Mesothelial cell of epicardium (in vitro differentiated cells): ENCODE measurements at regions not wholly inside any gene's neighbourhood (a gene's known extent, or its start where the extent isn't known, plus 50 kb on each side); places are given as distances from the start of the nearest gene placed in this dataset.

Source experiments
- DNase-seq, 2 experiments: peaks; one replicate each; pipeline ENCODE4 v3.0.0; 2021; ENCODE audit warnings: low spot score in 2 of 2; ENCODE audit not compliant: unreplicated experiment in 2 of 2
- H3K27ac Mint-ChIP-seq: 2 replicates; pipeline ENCODE4 v1.8.0; 2021; ENCODE audit warnings: mixed read lengths
- H3K27me3 Mint-ChIP-seq: 2 replicates; pipeline ENCODE4 v1.8.0; 2021; ENCODE audit warnings: low read depth, mixed read lengths
- H3K36me3 Mint-ChIP-seq: 2 replicates; pipeline ENCODE4 v1.8.0; 2021; ENCODE audit warnings: mixed read lengths
- H3K4me1 Mint-ChIP-seq: 2 replicates; pipeline ENCODE4 v1.8.0; 2021; ENCODE audit warnings: mixed read lengths
- H3K4me3 Mint-ChIP-seq: 2 replicates; pipeline ENCODE4 v1.8.0; 2021; ENCODE audit warnings: mild to moderate bottlenecking, moderate library complexity, mixed read lengths
- H3K9me3 Mint-ChIP-seq: 2 replicates; pipeline ENCODE4 v1.8.0; 2021; ENCODE audit warnings: mixed read lengths
- CTCF ChIP-seq: fragments of 200-600 bp; sonication (generic); IDR thresholded peaks from one replicate; pipeline ENCODE4 v1.5.0; 2021; ENCODE audit warnings: antibody characterized with exemption; ENCODE audit not compliant: unreplicated experiment

GRCh38 chr2:126784045-126784444 lies 114.6 kb upstream of the TEX51 start:
- H3K36me3 Mint-ChIP-seq: no peaks in the 10 kb centered on the region
- no peak for TF ChIP-seq CTCF
- no peak overlapping the region for H3K4me3 Mint-ChIP-seq
- DNase-seq: no peak
- no peaks in the 10 kb centered on the region for H3K4me1 Mint-ChIP-seq
- peaks cover 53% of the 10 kb centered on the region for H3K27me3 Mint-ChIP-seq
- H3K27ac Mint-ChIP-seq: no peak overlapping the region
- no peaks in the 10 kb centered on the region for H3K9me3 Mint-ChIP-seq

DNA sequence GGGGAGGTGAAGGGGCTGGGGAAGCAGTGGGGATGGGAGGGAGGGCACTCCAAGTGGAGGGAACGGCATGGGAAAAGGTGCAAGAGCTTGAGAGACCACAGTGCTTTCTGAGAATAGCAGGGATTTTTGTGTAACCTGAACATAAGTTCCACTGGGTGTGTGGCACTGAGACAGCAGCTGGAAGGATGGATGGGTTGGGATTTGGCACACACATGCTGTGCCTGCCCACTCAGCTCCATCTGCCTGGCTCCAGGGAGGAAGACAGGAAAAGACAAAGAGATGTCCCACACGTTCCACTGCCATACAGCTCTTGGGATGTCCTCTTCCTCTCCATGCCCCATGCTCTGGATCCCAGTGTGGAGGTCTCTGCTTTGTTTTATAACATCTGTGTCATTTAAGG lies 114.1 kb upstream of the TEX51 start:
- no peaks in the 10 kb centered on the region for H3K36me3 Mint-ChIP-seq
- H3K4me3 Mint-ChIP-seq: no peak overlapping the region
- no peak for DNase-seq
- H3K27me3 Mint-ChIP-seq: peaks cover 51% of the 10 kb centered on the region
- no peaks in the 10 kb centered on the region for H3K9me3 Mint-ChIP-seq
- TF ChIP-seq CTCF: no peak
- no peak overlapping the region for H3K27ac Mint-ChIP-seq
- H3K4me1 Mint-ChIP-seq: no peaks in the 10 kb centered on the region

- DNase-seq: no peak
- Mint-ChIP-seq H3K27me3 (peaks cover 48% of the 10 kb centered on the region), H3K4me3 (no peak overlapping the region), H3K9me3 (no peaks in the 10 kb centered on the region), H3K4me1 (no peaks in the 10 kb centered on the region), H3K27ac (no peak overlapping the region), H3K36me3 (no peaks in the 10 kb centered on the region)
- no peak for TF ChIP-seq CTCF
Observed at GRCh38 chr2:126785236-126785635, 113.5 kb upstream of the TEX51 start.

- DNase-seq: no peak
- Mint-ChIP-seq H3K9me3 (no peaks in the 10 kb centered on the region), H3K4me1 (no peaks in the 10 kb centered on the region), H3K36me3 (no peaks in the 10 kb centered on the region), H3K4me3 (no peak overlapping the region), H3K27me3 (peaks cover 45% of the 10 kb centered on the region), H3K27ac (no peak overlapping the region)
- TF ChIP-seq CTCF: no peak
Observed at GRCh38 chr2:126785862-126786261, 112.8 kb upstream of the TEX51 start.

DNA sequence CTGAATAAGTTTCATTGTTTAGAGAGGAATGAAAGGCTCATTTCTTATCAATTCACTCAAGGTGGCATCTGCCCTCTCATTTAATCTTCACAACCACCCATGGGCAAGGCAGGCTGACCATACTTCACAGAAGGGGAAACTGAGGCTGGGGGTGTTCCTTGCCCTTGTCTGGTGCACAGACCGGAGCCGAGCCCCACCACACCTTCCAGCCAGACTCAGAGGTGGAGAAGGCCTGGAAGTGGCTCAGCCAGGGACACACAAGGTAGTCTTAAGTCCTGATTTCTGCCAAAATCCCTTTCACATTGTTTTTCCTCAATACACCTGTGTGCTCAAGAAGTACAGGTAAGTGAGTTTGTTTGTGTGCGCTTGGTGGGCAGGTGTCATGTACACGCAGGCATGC lies 111.9 kb upstream of the TEX51 start:
- Mint-ChIP-seq H3K9me3 (no peaks in the 10 kb centered on the region), H3K27ac (no peak overlapping the region), H3K27me3 (peaks cover 52% of the 10 kb centered on the region), H3K36me3 (no peaks in the 10 kb centered on the region), H3K4me1 (no peaks in the 10 kb centered on the region), H3K4me3 (no peak overlapping the region)
- no peak for DNase-seq
- TF ChIP-seq CTCF: no peak

- H3K4me1 Mint-ChIP-seq: no peaks in the 10 kb centered on the region
Observed at GRCh38 chr2:126787289-126787688, 111.4 kb upstream of the TEX51 start.

More at GRCh38 chr2:126787289-126787688, 111.4 kb upstream of the TEX51 start:
- no peak overlapping the region for H3K4me3 Mint-ChIP-seq
- no peaks in the 10 kb centered on the region for H3K36me3 Mint-ChIP-seq
- TF ChIP-seq CTCF: no peak
- no peaks in the 10 kb centered on the region for H3K9me3 Mint-ChIP-seq
- H3K27me3 Mint-ChIP-seq: peaks cover 52% of the 10 kb centered on the region
- no peak overlapping the region for H3K27ac Mint-ChIP-seq
- no peak for DNase-seq
